Naive thymus-derived CD4-positive, alpha-beta T cell (primary cell): ENCODE measurements at regions not wholly inside any gene's neighbourhood (a gene's known extent, or its start where the extent isn't known, plus 50 kb on each side); places are given as distances from the start of the nearest gene placed in this dataset.

ENCODE experiments used
- ATAC-seq: fragments of 150-1000 bp; cut with Tn5 transposase; 2 replicates; pipeline ENCODE4 v1.10.0; 2021; ENCODE audit warnings: mild to moderate bottlenecking, moderate library complexity
- CTCF ChIA-PET: fragments of 350-600 bp; sonication (Branson Sonifier 250); formaldehyde crosslinking; loops from one replicate; lab custom pipeline; 2021; ENCODE audit warnings: antibody characterized with exemption; lab: Charles Lee
- POLR2A ChIA-PET: fragments of 350-600 bp; sonication (Branson Sonifier 250); formaldehyde crosslinking; loops from one replicate; lab custom pipeline; 2021; ENCODE audit warnings: antibody characterized with exemption, inconsistent platforms; lab: Charles Lee
- DNase-seq, 9 donors: peaks; one replicate each; pipeline versions ENCODE4 v3.0.0 to v3.0.0-alpha.2; 2020 to 2022; ENCODE audit warnings: mixed read lengths in 1 of 9
- H3K27ac ChIP-seq: one replicate; pipeline ENCODE4 v1.7.0; 2013; ENCODE audit warnings: mild to moderate bottlenecking, low read depth, low read length, moderate library complexity
- H3K27me3 ChIP-seq, 2 donors: one replicate each; pipeline ENCODE4 v1.7.0; 2013; ENCODE audit warnings: low read length in 2 of 2, mild to moderate bottlenecking in 2 of 2, moderate library complexity in 2 of 2; ENCODE audit not compliant: control insufficient read depth in 2 of 2, insufficient read depth in 2 of 2
- H3K36me3 ChIP-seq, 3 experiments: 1 replicate in 2 of 3; 2 replicates in 1 of 3; pipeline ENCODE4 v1.7.0; 2013; ENCODE audit warnings: low read length in 3 of 3, mild to moderate bottlenecking in 3 of 3, moderate library complexity in 1 of 3; ENCODE audit not compliant: insufficient read depth in 3 of 3, control insufficient read depth in 2 of 3
- H3K4me1 ChIP-seq, 2 donors: one replicate each; pipeline ENCODE4 v1.7.0; 2013; ENCODE audit warnings: low read length in 2 of 2, mild to moderate bottlenecking in 2 of 2, moderate library complexity in 1 of 2; ENCODE audit not compliant: control insufficient read depth in 2 of 2, insufficient read depth in 2 of 2
- H3K4me3 ChIP-seq: 2 replicates; pipeline ENCODE4 v1.7.0; 2013; ENCODE audit warnings: mild to moderate bottlenecking, low read length
- H3K9me3 ChIP-seq, 3 experiments: 1 replicate in 2 of 3; 2 replicates in 1 of 3; pipeline ENCODE4 v1.7.0; 2013; ENCODE audit warnings: low read length in 3 of 3; ENCODE audit not compliant: control insufficient read depth in 2 of 3
- H3K27ac Mint-ChIP-seq, 9 donors: one replicate each; pipeline ENCODE4 v1.8.0; 2020 to 2022; ENCODE audit warnings: mixed read lengths in 9 of 9, mild to moderate bottlenecking in 8 of 9, moderate library complexity in 5 of 9, inconsistent platforms in 2 of 9
- H3K27me3 Mint-ChIP-seq, 5 donors: one replicate each; pipeline ENCODE4 v1.8.0; 2021 to 2022; ENCODE audit warnings: mixed read lengths in 5 of 5, mild to moderate bottlenecking in 1 of 5
- H3K36me3 Mint-ChIP-seq, 5 donors: one replicate each; pipeline ENCODE4 v1.8.0; 2020 to 2022; ENCODE audit warnings: mixed read lengths in 5 of 5, mild to moderate bottlenecking in 3 of 5, inconsistent platforms in 1 of 5
- H3K4me1 Mint-ChIP-seq, 7 donors: one replicate each; pipeline ENCODE4 v1.8.0; 2020 to 2022; ENCODE audit warnings: mixed read lengths in 7 of 7, mild to moderate bottlenecking in 3 of 7, inconsistent platforms in 1 of 7
- H3K4me3 Mint-ChIP-seq, 10 donors: one replicate each; pipeline ENCODE4 v1.8.0; 2020 to 2022; ENCODE audit warnings: mild to moderate bottlenecking in 10 of 10, mixed read lengths in 10 of 10, moderate library complexity in 6 of 10, inconsistent platforms in 2 of 10
- H3K9me3 Mint-ChIP-seq, 11 donors: one replicate each; pipeline ENCODE4 v1.8.0; 2020 to 2022; ENCODE audit warnings: mixed read lengths in 11 of 11, mild to moderate bottlenecking in 4 of 11, inconsistent platforms in 1 of 11, moderate library complexity in 1 of 11
- intact Hi-C, 2 donors: fragments of 100-400 bp; cut with micrococcal nuclease; formaldehyde crosslinking; loops; one replicate each; pipeline ENCODE4 v1.15.1; 2023

DNA sequence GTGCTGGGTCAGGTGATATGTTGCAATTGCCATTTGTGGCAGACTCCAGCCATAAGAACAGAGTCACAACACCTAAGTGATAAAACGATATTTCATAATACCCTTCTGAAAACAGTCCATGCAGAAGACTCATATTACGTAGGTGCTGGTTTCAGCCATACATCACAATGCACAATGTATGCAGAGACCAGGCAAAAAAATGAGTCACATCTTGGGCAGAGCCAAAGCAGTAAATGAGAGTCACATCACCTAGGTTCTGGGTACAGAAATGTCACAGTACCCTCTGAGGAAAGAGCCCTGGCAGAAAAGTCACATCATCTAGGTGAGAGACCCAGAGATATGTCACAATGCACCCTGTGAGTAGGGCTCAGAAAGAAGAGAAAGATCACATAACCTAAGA is 125.2 kb upstream of the ZNF91 start:
- Histone ChIP-seq H3K36me3 (no peaks in the 10 kb centered on the region), H3K4me1 (no peaks in the 10 kb centered on the region), H3K4me3 (no peak overlapping the region), H3K27ac (no peak overlapping the region), H3K9me3 (no peaks in the 10 kb centered on the region), H3K27me3 (no peaks in the 10 kb centered on the region)
- ChIA-PET POLR2A (no interaction called here), CTCF (no interaction called here)
- DNase-seq (no peak), ATAC-seq (no peak)
- H3K9me3 Mint-ChIP-seq: peaks cover under 1 to 54% (median 8%) of the 10 kb centered on the region in 11 donors
- peaks cover 0 to 7% (median 0%) of the 10 kb centered on the region in 5 donors for H3K27me3 Mint-ChIP-seq
- no peaks in the 10 kb centered on the region for H3K4me1 Mint-ChIP-seq
- H3K4me3 Mint-ChIP-seq: no peak overlapping the region
- no peaks in the 10 kb centered on the region for H3K36me3 Mint-ChIP-seq
- no peak overlapping the region for H3K27ac Mint-ChIP-seq
- intact Hi-C loops: no loop called here

DNA sequence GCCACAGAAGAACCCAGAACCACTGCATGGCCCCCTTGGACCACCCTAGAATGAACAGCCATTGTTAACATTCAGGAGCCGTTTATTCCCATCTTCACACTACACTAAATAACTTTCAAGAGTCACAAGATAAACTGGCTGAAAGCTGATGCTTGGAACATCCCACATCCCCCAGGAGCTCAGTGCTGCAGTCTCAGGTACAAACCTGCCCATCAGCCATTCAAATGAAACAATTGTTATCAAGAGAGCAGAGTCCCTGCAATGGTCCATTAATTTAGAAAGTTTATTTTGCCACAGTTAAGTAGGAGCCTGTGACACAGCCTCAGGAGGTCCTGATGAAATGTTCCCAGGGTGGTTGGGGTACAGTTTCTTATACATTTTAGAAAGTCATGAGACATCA is 123.8 kb upstream of the ZNF91 start:
- no peaks in the 10 kb centered on the region for H3K9me3 ChIP-seq
- no peak overlapping the region for H3K4me3 ChIP-seq
- Mint-ChIP-seq H3K9me3 (peaks cover 0 to 49% (median 5%) of the 10 kb centered on the region in 11 donors), H3K4me1 (no peaks in the 10 kb centered on the region), H3K27ac (no peak overlapping the region), H3K27me3 (peaks cover 0 to 7% (median 0%) of the 10 kb centered on the region in 5 donors), H3K36me3 (no peaks in the 10 kb centered on the region), H3K4me3 (no peak overlapping the region)
- H3K27ac ChIP-seq: no peak overlapping the region
- ATAC-seq (no peak), DNase-seq (no peak)
- intact Hi-C loops: no loop called here
- no peaks in the 10 kb centered on the region for H3K27me3 ChIP-seq
- ChIA-PET POLR2A (no interaction called here), CTCF (no interaction called here)
- no peaks in the 10 kb centered on the region for H3K4me1 ChIP-seq
- no peaks in the 10 kb centered on the region for H3K36me3 ChIP-seq

DNA sequence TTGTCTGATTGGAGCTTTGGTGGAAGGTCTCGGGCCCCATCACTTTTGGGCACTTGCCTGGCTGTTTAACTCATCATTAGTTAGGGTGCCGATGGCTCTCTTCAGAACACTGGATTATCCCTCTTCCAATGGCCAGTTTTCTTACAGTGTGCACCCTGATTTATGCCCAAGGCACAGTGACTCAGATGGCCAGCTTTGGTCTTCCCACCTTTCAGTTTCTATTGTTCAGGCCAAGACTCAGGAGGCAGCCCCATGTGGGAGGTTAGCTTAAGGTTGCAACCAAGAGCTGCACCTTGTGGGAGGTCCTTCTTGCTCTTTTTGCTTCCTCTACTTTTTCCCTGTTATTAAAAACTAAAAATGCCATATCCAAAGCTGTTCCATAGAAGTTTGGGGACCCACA is 121.0 kb upstream of the ZNF91 start:
- no peaks in the 10 kb centered on the region for H3K4me1 ChIP-seq
- DNase-seq (no peak), ATAC-seq (no peak)
- ChIA-PET CTCF (no interaction called here), POLR2A (no interaction called here)
- no peak overlapping the region for H3K27ac Mint-ChIP-seq
- no peak overlapping the region for H3K4me3 ChIP-seq
- no peak overlapping the region for H3K27ac ChIP-seq
- peaks cover 0 to 40% (median 8%) of the 10 kb centered on the region in 11 donors for H3K9me3 Mint-ChIP-seq
- H3K9me3 ChIP-seq: no peaks in the 10 kb centered on the region
- intact Hi-C loops: no loop called here
- H3K27me3 ChIP-seq: no peaks in the 10 kb centered on the region
- H3K36me3 ChIP-seq: no peaks in the 10 kb centered on the region
- H3K27me3 Mint-ChIP-seq: peaks cover 0 to 7% (median 0%) of the 10 kb centered on the region in 5 donors
- H3K4me3 Mint-ChIP-seq: no peak overlapping the region
- H3K36me3 Mint-ChIP-seq: no peaks in the 10 kb centered on the region
- no peaks in the 10 kb centered on the region for H3K4me1 Mint-ChIP-seq

- Mint-ChIP-seq H3K27me3 (peaks cover 0 to 7% (median 0%) of the 10 kb centered on the region in 5 donors), H3K36me3 (no peaks in the 10 kb centered on the region), H3K4me1 (no peaks in the 10 kb centered on the region), H3K4me3 (no peak overlapping the region), H3K27ac (no peak overlapping the region), H3K9me3 (peaks cover 0 to 35% (median 8%) of the 10 kb centered on the region in 11 donors)
- ChIA-PET POLR2A (no interaction called here), CTCF (no interaction called here)
- no peak for ATAC-seq
- no peak for DNase-seq
- H3K9me3 ChIP-seq: no peaks in the 10 kb centered on the region
- no peak overlapping the region for H3K4me3 ChIP-seq
- intact Hi-C loops: no loop called here
- no peak overlapping the region for H3K27ac ChIP-seq
- no peaks in the 10 kb centered on the region for H3K4me1 ChIP-seq
- H3K27me3 ChIP-seq: no peaks in the 10 kb centered on the region
- no peaks in the 10 kb centered on the region for H3K36me3 ChIP-seq
Observed at GRCh38 chr19:23515551-23515950, 120.3 kb upstream of the ZNF91 start.

DNA sequence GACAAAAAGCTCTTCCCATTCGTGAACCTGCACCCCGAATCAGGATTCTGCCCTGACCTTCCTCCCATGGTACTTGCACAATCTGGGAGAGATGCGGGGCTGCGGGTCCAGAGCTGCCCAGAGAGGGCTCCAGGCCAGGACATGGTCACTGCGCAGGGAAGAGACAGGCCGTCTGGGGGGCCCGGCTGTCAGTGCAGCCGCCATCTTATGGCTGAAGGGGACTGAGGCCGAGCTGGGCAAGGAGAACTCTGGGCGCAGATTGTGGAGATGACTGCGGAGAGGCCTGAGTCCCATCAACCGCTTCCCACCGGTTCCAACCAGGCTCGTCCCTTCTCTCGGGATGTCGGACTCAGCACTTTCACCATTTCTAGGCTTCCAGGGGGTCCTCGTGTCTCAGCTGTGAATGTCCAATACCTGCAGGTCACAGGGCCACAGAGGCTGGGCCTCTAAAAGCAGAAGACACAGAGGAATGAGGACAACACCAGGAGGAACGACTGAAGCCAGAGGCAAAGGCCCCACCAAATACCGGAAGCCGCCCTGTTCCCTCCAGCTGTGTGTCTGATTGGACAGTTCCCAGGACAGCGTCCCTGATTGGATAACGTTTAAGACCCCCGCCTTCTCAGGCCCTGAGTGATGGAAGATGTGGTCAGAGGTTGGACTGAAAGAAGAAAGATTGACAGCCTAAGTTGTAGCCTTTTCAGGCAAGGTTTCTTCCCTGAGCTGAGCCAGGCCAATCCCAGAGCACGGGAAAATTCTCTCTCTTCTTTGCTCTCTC is 117.1 kb upstream of the ZNF91 start:
- ATAC-seq: no peak
- H3K9me3 Mint-ChIP-seq: peaks cover 0 to 31% (median 4%) of the 10 kb centered on the region in 11 donors
- H3K27ac ChIP-seq: no peak overlapping the region
- no peaks in the 10 kb centered on the region for H3K4me1 ChIP-seq
- no peaks in the 10 kb centered on the region for H3K4me1 Mint-ChIP-seq
- no peaks in the 10 kb centered on the region for H3K9me3 ChIP-seq
- no peaks in the 10 kb centered on the region for H3K27me3 ChIP-seq
- intact Hi-C loops: no loop called here
- CTCF ChIA-PET: no interaction called here
- H3K36me3 Mint-ChIP-seq: no peaks in the 10 kb centered on the region
- no peak for DNase-seq
- H3K27me3 Mint-ChIP-seq: no peaks in the 10 kb centered on the region
- H3K4me3 ChIP-seq: no peak overlapping the region
- no peaks in the 10 kb centered on the region for H3K36me3 ChIP-seq
- POLR2A ChIA-PET: no interaction called here
- no peak overlapping the region for H3K27ac Mint-ChIP-seq
- no peak overlapping the region for H3K4me3 Mint-ChIP-seq

DNA sequence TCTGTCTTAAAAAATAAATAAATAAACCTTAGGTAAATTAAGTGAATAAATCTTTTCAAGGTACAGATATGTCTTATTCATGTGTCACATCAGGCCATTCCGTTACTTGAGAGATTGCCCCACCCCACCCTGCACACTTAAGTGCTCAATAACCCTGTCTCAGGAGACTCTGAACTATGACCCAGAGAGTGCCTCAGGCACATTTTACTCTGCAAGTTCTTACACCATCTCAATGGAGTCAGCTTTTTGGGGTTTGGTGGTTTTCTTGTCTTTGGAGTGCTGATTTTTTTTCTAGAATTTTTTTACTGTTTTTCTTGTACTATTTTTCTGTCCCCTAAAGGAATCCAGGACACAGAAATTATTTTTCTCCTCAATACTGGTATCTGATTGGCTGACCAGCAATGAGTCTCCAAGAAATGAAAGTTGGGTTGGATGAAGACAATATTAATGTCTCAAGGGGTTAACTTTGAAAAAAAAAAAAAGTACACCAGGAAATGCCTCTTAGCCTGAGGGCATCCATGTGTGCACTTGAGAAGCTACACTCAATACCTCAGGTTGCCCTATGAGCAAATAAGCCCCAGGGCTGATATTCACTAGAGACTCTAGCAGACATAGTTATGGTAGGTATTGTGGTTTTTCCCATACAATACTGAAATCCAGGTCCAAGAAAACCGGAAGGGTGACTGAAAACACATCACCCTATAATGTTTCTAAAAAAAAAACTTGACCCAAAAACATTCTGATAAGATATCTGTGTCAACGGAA is 114.6 kb upstream of the ZNF91 start:
- Histone ChIP-seq H3K27me3 (no peaks in the 10 kb centered on the region), H3K27ac (no peak overlapping the region), H3K9me3 (no peaks in the 10 kb centered on the region), H3K36me3 (no peaks in the 10 kb centered on the region), H3K4me1 (no peaks in the 10 kb centered on the region), H3K4me3 (no peak overlapping the region)
- CTCF ChIA-PET: no interaction called here
- Mint-ChIP-seq H3K4me3 (no peak overlapping the region), H3K4me1 (no peaks in the 10 kb centered on the region), H3K27ac (no peak overlapping the region), H3K27me3 (no peaks in the 10 kb centered on the region), H3K9me3 (peaks cover 0 to 34% (median 4%) of the 10 kb centered on the region in 11 donors), H3K36me3 (no peaks in the 10 kb centered on the region)
- POLR2A ChIA-PET: no interaction called here
- DNase-seq (no peak), ATAC-seq (no peak)
- intact Hi-C loops: no loop called here
